T-helper 2 cell treated with Interferon-gamma antibody and Interleukin-4, amounts not matched to agents 100 ng/mL and 5 ng/mL, for 36 hours (primary cell): ENCODE measurements at regions not wholly inside any gene's neighbourhood (a gene's known extent, or its start where the extent isn't known, plus 50 kb on each side); places are given as distances from the start of the nearest gene placed in this dataset.
"Not testable (repeated sequence)": the region's sequence is repeated elsewhere in the genome, so short reads cannot be mapped to it uniquely, and the experiment has no call there.

Experiments used
- intact Hi-C: fragments of 100-400 bp; cut with micrococcal nuclease; formaldehyde crosslinking; loops from one replicate; pipeline ENCODE4 v1.15.1; 2023

DNA sequence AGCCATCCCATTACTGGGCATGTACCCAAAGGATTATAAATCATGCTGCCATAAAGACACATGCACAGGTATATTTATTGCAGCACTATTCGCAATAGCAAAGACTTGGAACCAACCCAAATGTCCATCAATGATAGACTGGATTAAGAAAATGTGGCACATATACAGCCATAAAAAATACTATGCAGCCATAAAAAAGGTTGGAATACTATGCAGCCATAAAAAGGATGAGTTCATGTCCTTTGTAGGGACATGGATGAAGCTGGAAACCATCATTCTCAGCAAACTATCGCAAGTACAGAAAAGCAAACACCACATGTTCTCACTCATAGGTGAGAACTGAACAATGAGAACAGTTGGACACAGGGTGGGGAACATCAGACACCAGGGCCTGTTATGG is 151.5 kb downstream of the PLK2 start:
- intact Hi-C loops: not testable (repeated sequence)

DNA sequence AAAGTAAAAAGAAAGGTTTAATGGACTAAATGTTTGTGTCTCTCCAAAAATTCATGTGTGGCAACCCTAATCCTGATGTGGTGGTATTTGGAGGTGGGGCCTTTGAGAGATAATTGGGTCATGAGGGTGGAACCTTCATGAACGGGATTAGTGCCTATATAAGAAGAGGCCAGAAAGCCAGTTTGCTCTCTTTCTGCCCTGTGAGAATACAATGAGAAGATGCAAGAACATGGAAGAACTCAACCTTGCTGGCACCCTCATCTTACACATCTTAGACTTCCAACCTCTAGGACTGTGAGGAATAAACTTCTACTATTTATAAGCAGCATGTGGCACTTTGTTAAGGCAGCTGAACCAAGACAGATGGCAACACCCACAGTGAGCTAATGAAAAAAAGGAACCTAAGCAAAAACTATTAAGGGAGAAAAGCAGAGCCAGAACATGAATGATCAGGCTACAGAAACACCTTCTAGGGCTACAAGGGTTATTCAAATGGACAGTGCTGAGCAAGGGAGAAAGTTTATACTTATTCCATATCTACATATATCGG is 159.5 kb downstream of the PLK2 start:
- intact Hi-C loops: no loop called here

DNA sequence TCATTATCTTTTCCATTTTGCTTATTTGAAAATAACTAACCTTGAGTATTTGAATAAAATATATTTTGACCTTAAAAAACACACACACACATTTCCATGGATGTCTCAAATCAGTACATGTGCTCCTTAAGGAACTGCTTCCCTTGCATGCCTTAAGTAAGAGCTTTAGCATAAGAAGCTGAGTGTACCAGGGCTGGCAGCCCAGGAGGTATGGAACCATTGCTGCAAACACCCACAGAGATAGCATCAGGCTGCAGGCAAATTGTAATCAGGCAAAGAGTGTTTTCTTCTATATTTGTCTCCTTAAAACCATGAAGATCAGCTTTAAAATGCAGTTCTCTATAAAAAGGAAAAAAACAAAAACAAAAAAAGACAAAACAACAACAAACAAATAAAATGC is 160.6 kb downstream of the PLK2 start:
- intact Hi-C loops: no loop called here

DNA sequence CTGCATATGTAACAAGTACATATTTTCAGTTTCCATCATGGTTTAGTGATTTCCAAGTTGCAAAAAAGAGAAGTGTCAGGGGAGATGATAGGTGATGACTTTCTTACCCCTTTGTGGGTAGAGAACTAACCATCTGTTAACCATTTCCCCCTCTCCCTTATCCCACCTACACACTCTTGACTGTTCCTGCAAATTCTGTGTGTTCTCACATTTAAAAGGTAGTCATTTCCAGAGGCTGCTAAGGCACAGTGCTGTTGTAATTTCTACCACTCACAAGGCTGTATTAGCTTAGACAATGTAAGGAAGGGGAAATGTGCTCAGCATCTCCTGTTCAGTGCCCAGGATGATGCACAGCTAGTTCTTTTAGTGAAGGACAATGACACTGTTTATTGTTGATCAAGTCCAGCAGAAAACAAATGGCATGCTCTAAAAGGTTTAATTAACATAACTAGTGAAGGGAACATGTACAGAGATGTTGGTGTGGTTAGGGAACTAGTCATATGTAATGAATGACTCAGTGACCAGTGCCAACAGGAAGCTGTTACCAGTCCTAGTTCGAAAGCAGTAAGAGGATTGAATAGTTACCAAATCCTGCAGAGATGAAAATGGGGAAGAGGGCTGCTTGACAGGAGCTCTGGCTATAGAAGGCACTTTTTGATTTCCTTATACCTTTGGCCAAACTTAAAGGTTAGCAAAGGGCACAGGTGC is 165.1 kb downstream of the PLK2 start:
- intact Hi-C loops: no loop called here

DNA sequence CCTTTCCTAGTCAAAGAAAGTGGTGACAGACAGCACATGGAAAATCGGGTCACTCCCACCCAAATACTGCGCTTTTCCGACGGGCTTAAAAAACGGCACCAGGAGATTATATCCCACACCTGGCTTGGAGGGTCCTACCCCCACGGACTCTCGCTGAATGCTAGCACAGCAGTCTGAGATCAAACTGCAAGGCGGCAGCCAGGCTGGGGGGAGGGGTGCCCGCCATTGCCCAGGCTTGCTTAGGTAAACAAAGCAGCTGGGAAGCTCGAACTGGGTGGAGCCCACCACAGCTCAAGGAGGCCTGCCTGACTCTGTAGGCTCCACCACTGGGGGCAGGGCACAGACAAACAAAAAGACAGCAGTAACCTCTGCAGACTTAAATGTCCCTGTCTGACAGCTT is 171.6 kb downstream of the PLK2 start:
- intact Hi-C loops: not testable (repeated sequence)

DNA sequence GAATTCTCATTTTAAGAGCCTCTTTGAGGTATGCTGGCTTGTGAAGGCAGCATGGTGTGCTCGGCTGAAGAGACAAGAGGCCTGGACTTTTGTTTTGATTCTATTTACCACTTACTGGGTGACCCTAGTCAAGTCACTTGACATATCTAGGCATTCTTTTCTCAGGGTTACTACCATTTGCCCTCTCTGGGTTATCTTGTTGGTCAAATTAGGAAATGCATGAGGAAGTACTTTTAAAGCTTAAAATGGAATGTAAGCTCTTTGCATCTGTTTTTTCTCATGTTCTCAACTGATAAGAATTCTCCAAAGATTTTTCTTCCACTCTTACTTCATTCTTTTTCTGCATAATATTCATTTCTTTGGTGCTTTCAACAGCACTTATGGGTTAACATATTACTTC is 173.1 kb downstream of the PLK2 start:
- intact Hi-C loops: no loop called here

DNA sequence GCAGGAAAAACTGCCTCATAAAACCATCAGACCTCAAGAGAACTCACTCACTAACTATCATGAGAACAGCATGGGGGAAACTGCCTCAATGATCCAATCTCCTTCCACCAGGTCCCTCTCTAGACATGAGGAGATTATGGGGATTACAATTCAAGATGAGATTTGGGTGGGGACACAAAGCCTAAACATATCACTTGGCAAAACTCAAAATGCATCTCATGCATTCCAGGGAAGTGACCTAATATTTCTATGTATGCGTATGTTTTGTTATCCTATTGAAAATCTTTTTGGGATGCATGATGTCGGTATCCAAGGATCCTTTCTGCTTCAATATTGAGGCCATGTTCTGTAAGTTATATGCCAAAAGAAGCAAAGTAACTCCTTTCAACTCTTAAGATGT is 174.0 kb downstream of the PLK2 start:
- intact Hi-C loops: no loop called here

DNA sequence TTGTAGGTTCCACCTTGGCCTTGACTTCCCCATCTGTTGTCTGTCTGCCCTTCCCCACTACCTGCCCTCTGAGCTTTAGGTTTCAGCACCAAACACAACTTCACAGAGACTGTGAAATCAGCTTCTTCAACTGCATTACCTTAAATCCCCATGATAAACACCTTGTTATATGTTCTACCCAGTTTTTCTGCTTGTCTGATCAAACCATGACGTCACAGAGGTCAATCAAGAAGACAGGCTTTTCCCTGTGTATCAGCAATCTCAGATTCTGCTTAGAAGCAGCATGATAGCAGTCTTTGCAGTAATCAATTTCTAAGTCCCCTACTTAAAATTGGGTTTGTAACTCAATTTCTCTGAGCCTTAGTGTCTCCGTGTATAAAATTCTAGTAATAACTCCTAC is 175.0 kb downstream of the PLK2 start:
- intact Hi-C loops: no loop called here

DNA sequence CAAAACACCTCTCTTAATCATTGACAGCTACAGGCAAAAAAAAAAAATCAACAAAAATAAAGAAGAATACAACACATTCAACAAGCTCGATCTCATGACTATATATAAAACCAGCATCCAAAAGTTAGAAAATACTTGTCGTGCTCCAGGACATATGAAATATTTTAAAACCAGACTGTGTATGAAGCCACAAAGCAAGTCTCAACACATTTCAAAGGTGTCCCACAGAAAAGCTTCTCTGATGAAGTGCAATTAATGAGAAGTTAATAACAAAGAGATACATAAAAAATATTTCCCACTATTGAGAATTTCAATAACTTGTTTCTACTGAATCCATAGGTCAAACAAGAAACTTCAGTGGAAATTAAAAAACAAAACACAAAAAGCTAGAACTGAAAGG is 178.7 kb downstream of the PLK2 start:
- intact Hi-C loops: no loop called here

DNA sequence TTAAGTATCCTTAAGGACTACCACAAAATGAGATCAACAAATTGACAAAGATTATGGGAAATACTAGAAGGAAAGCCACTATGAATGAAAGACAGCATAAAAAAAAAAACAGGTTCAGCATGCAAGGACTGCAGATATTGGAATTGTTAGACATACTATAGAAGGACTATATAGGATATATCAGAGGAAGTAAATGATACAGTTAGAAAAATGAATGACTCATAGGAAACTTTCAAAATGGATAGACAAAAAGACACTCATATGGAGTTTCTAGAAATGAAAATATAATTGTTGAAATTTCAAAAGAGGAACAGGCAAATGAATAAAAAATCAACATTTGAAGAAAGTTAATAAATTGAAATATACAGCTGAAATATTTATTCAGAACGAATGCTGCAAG is 180.6 kb downstream of the PLK2 start:
- intact Hi-C loops: no loop called here

DNA sequence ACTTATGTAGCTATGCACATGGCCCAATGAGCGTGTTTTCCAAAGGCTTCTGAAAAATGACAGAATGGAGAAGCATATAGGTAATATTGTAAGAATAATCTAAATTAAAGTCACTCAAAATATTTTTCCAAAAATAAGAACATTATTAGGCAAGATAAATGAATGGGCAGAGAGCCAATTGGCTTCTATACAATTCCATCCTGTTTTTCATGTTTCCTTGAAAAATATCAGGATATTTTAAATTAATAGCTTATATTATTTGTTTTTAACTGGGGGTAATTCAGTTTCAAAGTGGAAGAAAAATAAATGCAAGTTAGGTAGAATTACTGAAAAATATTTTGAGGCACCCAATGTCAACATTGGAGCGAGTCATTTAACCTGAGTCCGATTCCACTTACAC is 183.5 kb downstream of the PLK2 start:
- intact Hi-C loops: no loop called here

DNA sequence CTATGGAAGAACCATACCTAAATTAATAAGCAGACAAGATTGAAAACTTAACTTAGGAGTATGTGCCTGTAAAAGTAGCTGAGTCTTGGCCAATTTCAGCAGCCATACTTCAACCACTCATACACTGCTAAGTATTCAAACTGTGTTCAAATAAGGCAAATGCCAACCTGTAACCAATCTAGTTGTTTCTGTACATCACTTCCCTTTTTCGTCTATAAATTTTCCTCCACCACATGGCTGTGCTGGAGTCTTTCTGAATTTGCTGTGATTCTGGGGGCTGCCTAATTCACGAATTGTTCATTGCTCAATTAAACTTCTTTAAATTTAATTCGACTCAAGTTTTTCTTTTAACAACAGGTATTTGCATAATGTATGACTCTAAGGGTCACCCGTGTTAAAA is 184.4 kb downstream of the PLK2 start:
- intact Hi-C loops: no loop called here

DNA sequence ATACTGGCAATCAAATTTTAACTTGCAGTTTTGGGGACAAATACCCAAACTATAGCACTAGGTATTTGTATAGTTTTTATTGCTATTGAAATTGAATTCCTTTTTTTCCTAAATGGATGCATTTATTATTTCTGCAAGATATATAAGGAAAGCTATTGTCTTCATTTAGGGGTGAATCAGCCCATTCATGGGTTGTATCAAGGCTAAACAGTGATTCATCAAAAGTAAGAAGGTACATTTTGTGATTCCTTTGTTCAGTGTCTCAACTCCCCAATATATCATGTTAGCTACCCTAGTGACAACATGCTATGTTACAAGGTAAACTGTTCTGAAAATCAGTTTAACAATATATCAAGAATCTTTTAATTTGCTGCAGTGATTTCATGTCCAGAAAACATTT is 185.7 kb downstream of the PLK2 start:
- intact Hi-C loops: no loop called here

DNA sequence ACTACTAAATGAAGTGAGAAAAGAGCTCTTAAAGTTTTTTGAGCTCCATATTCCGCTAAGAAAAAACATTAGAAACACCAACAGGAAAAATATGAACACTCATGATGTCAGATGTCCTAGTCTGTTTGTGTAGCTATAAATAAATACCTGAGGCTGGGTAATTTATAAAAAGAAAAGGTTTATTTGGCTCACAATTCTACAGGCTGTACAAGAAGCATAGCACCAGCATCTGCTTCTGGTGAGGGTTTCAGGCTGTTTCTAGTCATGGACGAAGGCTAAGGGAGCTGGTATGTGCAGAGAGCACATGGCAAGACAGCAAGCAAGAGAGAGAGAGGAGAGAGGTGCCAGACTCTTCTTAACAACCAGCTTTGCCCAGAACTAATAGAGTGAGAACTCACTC is 186.2 kb downstream of the PLK2 start:
- intact Hi-C loops: no loop called here

DNA sequence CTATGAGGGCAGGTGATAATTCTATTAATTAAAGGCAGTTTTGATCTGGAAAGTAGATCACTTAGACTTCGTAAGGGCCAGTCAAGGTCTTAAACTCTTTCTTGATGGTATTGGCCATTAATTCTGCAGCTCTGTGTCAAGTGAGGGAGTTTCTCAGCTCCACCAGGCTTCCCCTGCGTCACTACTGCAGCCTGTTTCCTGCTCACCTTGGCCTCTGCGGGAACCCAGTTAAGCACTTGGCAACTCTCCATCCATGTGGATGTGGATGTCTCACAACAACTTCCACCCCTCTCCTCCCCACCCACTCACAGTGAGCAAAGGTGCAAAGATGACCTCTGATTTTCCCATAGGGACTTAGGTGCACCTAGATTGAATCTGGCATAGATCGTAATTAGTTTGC is 191.6 kb downstream of the PLK2 start:
- intact Hi-C loops: no loop called here

DNA sequence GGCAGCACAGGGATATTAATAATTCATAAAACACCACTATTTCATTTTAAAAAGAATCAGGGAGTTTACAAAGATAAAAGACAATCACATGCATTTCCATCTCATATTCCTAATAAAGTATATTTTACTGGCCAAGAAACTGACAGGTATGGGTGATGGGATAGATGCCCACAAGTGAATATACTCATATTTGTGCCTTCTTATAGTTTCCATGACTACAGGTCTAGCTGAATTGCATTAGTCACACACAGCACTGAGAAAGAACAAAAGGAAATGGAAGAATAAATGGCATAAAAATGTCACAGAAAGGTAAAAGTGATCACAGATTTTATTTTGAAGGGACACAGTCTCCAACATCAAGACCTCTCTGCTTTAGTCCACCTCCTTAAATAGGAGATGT is 193.5 kb downstream of the PLK2 start:
- intact Hi-C loops: no loop called here

DNA sequence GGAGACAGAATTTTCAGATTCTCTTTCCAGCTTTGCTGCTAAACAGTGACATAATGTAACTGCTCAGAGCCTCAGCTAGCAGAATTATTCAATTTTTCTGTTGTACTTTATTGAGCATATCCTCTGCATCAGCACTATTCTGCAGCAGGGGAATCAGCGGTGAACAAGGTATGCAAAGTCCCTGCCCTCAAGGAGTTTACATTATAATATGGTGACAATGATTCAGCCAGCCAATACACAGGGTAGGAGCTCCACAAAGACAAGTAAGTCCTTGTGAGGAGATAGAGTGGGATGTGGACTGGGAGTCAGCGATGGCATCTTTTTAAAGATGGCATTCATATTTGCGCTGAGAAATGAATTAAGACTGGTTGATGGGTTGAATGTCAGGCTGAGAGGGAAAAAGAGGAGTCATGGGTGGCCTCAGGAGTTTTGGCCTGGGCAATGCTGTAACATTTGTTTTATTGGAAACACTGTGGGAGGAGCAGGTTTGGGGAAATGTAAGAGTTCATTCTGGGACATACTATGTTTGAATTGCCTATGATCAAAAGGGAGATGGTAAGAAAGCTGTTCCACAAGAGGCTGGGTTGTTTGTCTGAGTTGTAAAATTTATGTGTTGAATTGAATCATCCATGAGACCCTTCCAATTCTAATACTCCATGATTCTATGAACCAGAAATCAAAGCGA is 194.5 kb downstream of the PLK2 start:
- intact Hi-C loops: no loop called here

DNA sequence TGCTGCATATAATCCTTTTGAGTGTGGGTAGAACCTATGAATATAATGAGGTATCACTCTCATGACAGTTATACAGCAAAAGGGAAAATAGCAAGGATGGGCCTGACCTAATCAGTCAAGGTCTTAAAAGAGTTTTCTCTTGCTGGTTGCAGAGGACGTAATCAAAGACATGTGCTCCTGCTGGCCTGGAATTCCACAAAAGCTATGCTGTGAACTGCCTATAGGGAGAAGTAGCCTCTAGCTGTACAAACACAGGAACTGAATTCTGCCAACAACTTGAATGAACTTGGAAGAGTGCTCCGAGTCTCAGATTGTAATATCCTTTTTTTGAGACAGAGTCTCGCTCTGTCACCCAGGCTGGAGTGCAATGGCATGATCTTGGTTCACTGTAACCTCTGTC is 195.6 kb downstream of the PLK2 start:
- intact Hi-C loops: no loop called here

DNA sequence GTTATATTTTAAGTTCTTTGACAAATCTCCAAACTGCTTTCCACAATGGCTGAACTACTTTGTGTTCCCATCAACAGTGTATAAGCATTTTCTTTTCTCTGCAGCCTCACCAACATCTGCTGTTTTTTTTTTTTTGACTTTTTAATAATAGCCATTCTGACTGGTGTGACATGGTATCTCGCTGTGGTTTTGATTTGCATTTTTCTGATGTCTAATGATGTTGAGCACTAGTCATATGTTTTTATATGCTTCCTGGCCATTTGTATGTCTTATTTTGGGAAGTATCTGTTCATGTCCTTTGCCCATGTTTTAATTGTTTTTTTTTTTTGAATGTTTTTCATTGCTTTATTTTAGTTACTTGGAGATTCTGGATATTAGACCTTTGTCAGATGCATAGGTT is 196.6 kb downstream of the PLK2 start:
- intact Hi-C loops: no loop called here

DNA sequence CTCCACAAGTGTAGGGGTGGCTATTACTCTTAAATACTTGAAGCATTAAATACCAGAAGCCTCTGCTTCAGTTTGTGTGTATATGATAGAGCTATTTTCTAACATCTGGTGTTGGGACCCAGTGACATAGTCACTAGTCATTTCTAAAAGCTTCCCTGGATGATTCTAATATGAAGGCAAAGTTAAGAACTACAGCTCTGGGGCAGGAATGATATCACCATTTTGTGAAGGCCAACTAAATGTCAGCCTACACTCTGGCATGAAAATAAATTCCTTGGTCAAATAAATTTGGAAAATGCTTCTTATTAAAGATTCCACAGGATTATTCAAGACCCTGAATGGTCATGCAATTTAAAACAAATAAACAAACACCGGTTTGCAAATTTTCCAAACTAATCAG is 197.7 kb downstream of the PLK2 start:
- intact Hi-C loops: no loop called here

DNA sequence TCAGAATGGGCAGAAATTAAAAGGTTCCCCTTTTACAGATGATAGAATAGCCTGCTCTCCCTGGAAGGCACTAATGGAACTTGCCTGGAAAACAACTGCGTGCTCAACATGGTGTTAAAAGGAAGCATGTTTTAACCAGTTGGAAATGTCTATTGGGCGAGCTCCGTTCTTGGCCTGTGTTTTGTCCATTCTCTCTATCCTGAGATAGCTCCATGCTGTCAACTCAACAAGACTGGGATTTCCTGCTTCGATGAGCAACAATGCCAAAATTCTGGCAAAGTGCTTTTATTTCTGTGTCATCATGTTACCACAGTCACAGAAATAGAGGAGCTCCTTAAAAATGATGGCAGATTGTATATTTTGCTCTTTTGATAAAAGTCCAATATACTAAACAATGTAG is 198.3 kb downstream of the PLK2 start:
- intact Hi-C loops: no loop called here

DNA sequence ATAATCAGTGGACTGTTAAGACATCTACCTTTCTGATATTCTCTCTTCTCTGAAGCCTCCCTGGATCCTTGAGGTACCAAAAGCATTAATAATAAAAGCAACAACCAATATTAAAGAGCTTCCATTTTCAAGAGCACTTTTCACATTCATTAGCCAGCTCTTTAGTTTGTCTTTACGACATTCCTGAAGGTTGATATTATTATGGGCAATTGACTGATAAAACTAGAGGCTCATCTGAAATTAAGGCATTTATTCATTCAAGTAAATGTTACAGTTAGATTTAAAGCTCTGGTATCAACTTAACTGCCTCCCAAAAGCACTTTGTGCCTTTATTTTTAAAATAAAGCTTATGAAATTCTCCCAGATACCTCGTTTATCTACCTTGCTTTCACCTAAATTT is 199.6 kb downstream of the PLK2 start:
- intact Hi-C loops: no loop called here

DNA sequence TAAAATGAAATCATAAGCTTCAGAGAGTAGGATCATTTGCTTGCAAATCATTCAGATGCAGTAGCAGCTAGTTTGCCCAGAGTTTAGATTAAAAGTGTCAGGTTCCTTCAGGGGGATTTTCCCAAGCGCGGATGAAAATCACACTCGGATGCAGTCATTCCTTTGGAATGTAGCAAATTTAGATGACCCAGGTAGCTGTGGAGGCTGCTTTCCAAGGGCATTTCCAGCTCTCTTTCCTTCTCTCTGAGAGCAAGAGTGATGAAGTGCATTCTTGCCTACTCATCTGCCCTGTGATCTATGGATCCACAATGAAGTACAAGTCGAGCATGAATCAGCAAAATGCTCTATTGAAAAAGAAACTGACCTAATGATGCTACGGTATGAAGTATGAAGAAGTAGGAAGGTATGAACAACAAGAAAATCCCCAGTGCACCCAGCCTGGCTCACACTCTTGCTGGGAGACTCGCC is 200.2 kb downstream of the PLK2 start:
- intact Hi-C loops: no loop called here
